ENCODE measurements at regions not wholly inside any gene's neighbourhood (a gene's known extent, or its start where the extent isn't known, plus 50 kb on each side); places are given as distances from the start of the nearest gene placed in this dataset.

- no peak for TF ChIP-seq CTCF (IDR thresholded peaks at IDR 0.05; ENCODE audit: insufficient read depth, low read depth, low read length)
- TF ChIP-seq EZH2 (IDR thresholded peaks at IDR 0.05; ENCODE audit: insufficient read depth, low read length) = no peak
- no peak for FAIRE-seq
- Mint-ChIP-seq H3K27me3 (ENCODE audit: low read depth, unreplicated experiment) (no peaks in the 10 kb centered on the region), H3K27ac (ENCODE audit: unreplicated experiment) (peak overlapping the region; percentile 70), H3K9me3 (ENCODE audit: unreplicated experiment) (no peaks in the 10 kb centered on the region), H3K4me1 (ENCODE audit: low read depth, unreplicated experiment) (peaks cover 28% of the 10 kb centered on the region), H3K4me3 (ENCODE audit: unreplicated experiment) (peak overlapping the region; percentile 6), H3K36me3 (ENCODE audit: low read depth, unreplicated experiment) (no peaks in the 10 kb centered on the region)
- peaks cover 17% of the 10 kb centered on the region for H3K4me1 ChIP-seq (ENCODE audit: insufficient read depth, low read length)
- peak overlapping the region; percentile 61 for H3K27ac ChIP-seq (ENCODE audit: low read depth, low read length)
- no peak overlapping the region for H3K4me3 ChIP-seq (ENCODE audit: insufficient read depth, low read depth, low read length)
- H3K36me3 ChIP-seq (ENCODE audit: insufficient read depth, low read length) = no peaks in the 10 kb centered on the region
- H2AFZ ChIP-seq (ENCODE audit: low read depth, low read length) = peak overlapping the region; percentile 41
- no peaks in the 10 kb centered on the region for H4K20me1 ChIP-seq (ENCODE audit: insufficient read depth, low read length)
- no peaks in the 10 kb centered on the region for H3K27me3 ChIP-seq (ENCODE audit: insufficient read depth, low read length)
- H3K9me3 ChIP-seq (ENCODE audit: insufficient read depth, low read depth, low read length) = no peaks in the 10 kb centered on the region
- peak overlapping the region; percentile 69 for H3K4me2 ChIP-seq (ENCODE audit: low read length)
- H3K9ac ChIP-seq (ENCODE audit: low read length) = peak overlapping the region; percentile 42
- no peaks in the 10 kb centered on the region for H3K79me2 ChIP-seq (ENCODE audit: insufficient read depth, low read length)
- peak; percentile 70 for DNase-seq (ENCODE audit: low read depth)
Measured at GRCh38 chr1:96473791-96474434, 247.7 kb upstream of the PTBP2 start.

- Histone ChIP-seq H3K4me2 (ENCODE audit: low read length) (no peak overlapping the region), H3K4me3 (ENCODE audit: insufficient read depth, low read depth, low read length) (no peak overlapping the region), H3K9me3 (ENCODE audit: insufficient read depth, low read depth, low read length) (no peaks in the 10 kb centered on the region), H2AFZ (ENCODE audit: low read depth, low read length) (no peak overlapping the region), H3K9ac (ENCODE audit: low read length) (no peak overlapping the region), H3K27ac (ENCODE audit: low read depth, low read length) (no peak overlapping the region), H4K20me1 (ENCODE audit: insufficient read depth, low read length) (no peaks in the 10 kb centered on the region), H3K27me3 (ENCODE audit: insufficient read depth, low read length) (no peaks in the 10 kb centered on the region), H3K4me1 (ENCODE audit: insufficient read depth, low read length) (peaks cover 17% of the 10 kb centered on the region), H3K36me3 (ENCODE audit: insufficient read depth, low read length) (no peaks in the 10 kb centered on the region), H3K79me2 (ENCODE audit: insufficient read depth, low read length) (no peaks in the 10 kb centered on the region)
- Mint-ChIP-seq H3K36me3 (ENCODE audit: low read depth, unreplicated experiment) (no peaks in the 10 kb centered on the region), H3K4me3 (ENCODE audit: unreplicated experiment) (no peak overlapping the region), H3K9me3 (ENCODE audit: unreplicated experiment) (no peaks in the 10 kb centered on the region), H3K27ac (ENCODE audit: unreplicated experiment) (no peak overlapping the region), H3K27me3 (ENCODE audit: low read depth, unreplicated experiment) (no peaks in the 10 kb centered on the region), H3K4me1 (ENCODE audit: low read depth, unreplicated experiment) (peaks cover 28% of the 10 kb centered on the region)
- FAIRE-seq (no peak), DNase-seq (ENCODE audit: low read depth) (no peak)
- TF ChIP-seq EZH2 (IDR thresholded peaks at IDR 0.05; ENCODE audit: insufficient read depth, low read length) (no peak), CTCF (IDR thresholded peaks at IDR 0.05; ENCODE audit: insufficient read depth, low read depth, low read length) (no peak)
Measured at GRCh38 chr1:96474985-96475743, 246.4 kb upstream of the PTBP2 start.

- TF ChIP-seq CTCF (IDR thresholded peaks at IDR 0.05; ENCODE audit: insufficient read depth, low read depth, low read length) = no peak
- Histone ChIP-seq H3K36me3 (ENCODE audit: insufficient read depth, low read length) (no peaks in the 10 kb centered on the region), H3K9me3 (ENCODE audit: insufficient read depth, low read depth, low read length) (no peaks in the 10 kb centered on the region), H3K4me2 (ENCODE audit: low read length) (no peak overlapping the region), H3K4me1 (ENCODE audit: insufficient read depth, low read length) (peaks cover 17% of the 10 kb centered on the region), H2AFZ (ENCODE audit: low read depth, low read length) (no peak overlapping the region), H3K9ac (ENCODE audit: low read length) (no peak overlapping the region), H3K27me3 (ENCODE audit: insufficient read depth, low read length) (no peaks in the 10 kb centered on the region), H3K79me2 (ENCODE audit: insufficient read depth, low read length) (no peaks in the 10 kb centered on the region), H4K20me1 (ENCODE audit: insufficient read depth, low read length) (no peaks in the 10 kb centered on the region), H3K4me3 (ENCODE audit: insufficient read depth, low read depth, low read length) (no peak overlapping the region), H3K27ac (ENCODE audit: low read depth, low read length) (no peak overlapping the region)
- no peaks in the 10 kb centered on the region for H3K36me3 Mint-ChIP-seq (ENCODE audit: low read depth, unreplicated experiment)
- H3K4me1 Mint-ChIP-seq (ENCODE audit: low read depth, unreplicated experiment) = peaks cover 28% of the 10 kb centered on the region
- no peaks in the 10 kb centered on the region for H3K27me3 Mint-ChIP-seq (ENCODE audit: low read depth, unreplicated experiment)
- H3K4me3 Mint-ChIP-seq (ENCODE audit: unreplicated experiment) = no peak overlapping the region
- H3K9me3 Mint-ChIP-seq (ENCODE audit: unreplicated experiment) = no peaks in the 10 kb centered on the region
- FAIRE-seq (no peak), DNase-seq (ENCODE audit: low read depth) (no peak)
- H3K27ac Mint-ChIP-seq (ENCODE audit: unreplicated experiment) = no peak overlapping the region
Measured at GRCh38 chr1:96475903-96476302, 245.7 kb upstream of the PTBP2 start.

Measured in astrocyte (in vitro differentiated cells and primary cell).